K562 (cell line): ENCODE measurements at regions not wholly inside any gene's neighbourhood (a gene's known extent, or its start where the extent isn't known, plus 50 kb on each side); places are given as distances from the start of the nearest gene placed in this dataset.

Experiments used
- ATAC-seq: fragments of 200-7000 bp; cut with Tn5 transposase; 3 replicates; pipeline ENCODE4 v1.9.1; 2020; ENCODE audit warnings: moderate library complexity
- BruUV-seq: library from RNA; stranded (reverse); fragments of 400-500 nt; replicated peaks from 2 replicates; lab custom pipeline; 2021; lab: Mats Ljungman, UMichigan
- CTCF ChIA-PET: fragments of 300-600 bp; formaldehyde crosslinking; extraction: SDS; loops from one replicate; lab custom pipeline; 2021; ENCODE audit warnings: low intra/inter-chr PET ratio; lab: Yijun Ruan, JAX
- POLR2A ChIA-PET: fragments of 300-600, 350-650 bp; sonication (Branson Sonifier 250); formaldehyde crosslinking; extraction: SDS; loops from one replicate; lab custom pipeline; 2021; ENCODE audit warnings: antibody characterized with exemption, inconsistent platforms; lab: Yijun Ruan, JAX
- DNase-seq, 4 experiments: peaks; one replicate each; pipeline versions ENCODE4 v3.0.0 to v3.0.0-alpha.2; 2011 to 2018; ENCODE audit warnings: low spot score in 3 of 4, mixed read lengths in 3 of 4; ENCODE audit errors: extremely low read depth in 1 of 4
- FAIRE-seq: peaks from 2 replicates; lab custom pipeline; 2011; peaks lifted over from hg19 to GRCh38; lab: Jason Lieb, UNC
- H2AFZ ChIP-seq: 2 replicates; pipeline ENCODE4 v1.6.0; 2011; ENCODE audit warnings: low read depth, low read length, control low read depth, inconsistent platforms
- H3K27ac ChIP-seq: fragments of 200-600 bp; 3 replicates; pipeline ENCODE4 v1.8.0; 2011; ENCODE audit warnings: low read depth, mild to moderate bottlenecking, control low read depth, inconsistent platforms, low read length, moderate library complexity, mixed read lengths; ENCODE audit errors: extremely low read depth
- H3K27me3 ChIP-seq, 2 experiments: fragments of 300-600 bp in 1 of 2; 2 replicates in 1 of 2; 3 replicates in 1 of 2; pipeline versions ENCODE4 v1.6.0 to v1.8.0; 2011; ENCODE audit warnings: inconsistent platforms in 2 of 2, low read length in 2 of 2, mild to moderate bottlenecking in 1 of 2, mixed read lengths in 1 of 2, moderate library complexity in 1 of 2; ENCODE audit not compliant: control insufficient read depth in 2 of 2, insufficient read depth in 2 of 2
- H3K36me3 ChIP-seq: fragments of 300-600 bp; 3 replicates; pipeline ENCODE4 v1.8.0; 2011; ENCODE audit warnings: mild to moderate bottlenecking, low read length, inconsistent platforms; ENCODE audit not compliant: control insufficient read depth, insufficient read depth
- H3K4me1 ChIP-seq, 2 experiments: fragments of 200-600 bp in 1 of 2; replicated peaks in 1 of 2; 2 replicates in 1 of 2; 3 replicates in 1 of 2; pipeline versions ENCODE4 v1.5.1 to v1.8.0; 2011; ENCODE audit warnings: inconsistent platforms in 2 of 2, low read length in 2 of 2, mild to moderate bottlenecking in 1 of 2, mixed read lengths in 1 of 2, moderate library complexity in 1 of 2; ENCODE audit not compliant: control insufficient read depth in 2 of 2, insufficient read depth in 2 of 2
- H3K4me2 ChIP-seq: 2 replicates; pipeline ENCODE4 v1.6.1; 2011; ENCODE audit warnings: low read length, control low read depth, inconsistent platforms, mixed read lengths; ENCODE audit not compliant: insufficient read depth
- H3K4me3 ChIP-seq: fragments of 200-600 bp; sonication (generic), shearing (Covaris generic); 2 replicates; pipeline ENCODE4 v1.5.1; 2016; ENCODE audit warnings: control low read depth, inconsistent platforms
- H3K79me2 ChIP-seq: fragments of 200-600 bp; 3 replicates; pipeline ENCODE4 v1.8.0; 2011; ENCODE audit warnings: low read length, inconsistent platforms; ENCODE audit not compliant: control insufficient read depth, insufficient read depth
- H3K9ac ChIP-seq, 2 experiments: 2 replicates each; pipeline versions ENCODE4 v1.6.0 to v1.6.1; 2011; ENCODE audit warnings: low read depth in 2 of 2, low read length in 2 of 2, control low read depth in 1 of 2, inconsistent platforms in 1 of 2, mild to moderate bottlenecking in 1 of 2, mixed read lengths in 1 of 2; ENCODE audit not compliant: insufficient read depth in 1 of 2
- H3K9me1 ChIP-seq: one replicate; pipeline ENCODE4 v1.6.0; 2011; ENCODE audit warnings: inconsistent platforms, mild to moderate bottlenecking, low read length, moderate library complexity; ENCODE audit not compliant: control insufficient read depth, insufficient read depth
- H3K9me3 ChIP-seq: replicated peaks from 2 replicates; pipeline ENCODE4 v1.5.1; 2011; ENCODE audit warnings: low read depth, low read length, inconsistent platforms; ENCODE audit not compliant: control insufficient read depth, insufficient read depth
- H4K20me1 ChIP-seq: replicated peaks from 2 replicates; pipeline ENCODE4 v1.6.1; 2011; ENCODE audit warnings: low read length, inconsistent platforms, mixed read lengths; ENCODE audit not compliant: control insufficient read depth, insufficient read depth
- HNRNPH1 ChIP-seq: fragments of 200-400 bp; formaldehyde crosslinking; optimal IDR thresholded peaks from 2 replicates; pipeline ENCODE3; 2017; ENCODE audit warnings: low read depth, mild to moderate bottlenecking, low read length, moderate library complexity
- NCOR1 ChIP-seq: fragments of 450-650 bp; IDR thresholded peaks from 2 replicates; pipeline ENCODE4 v1.6.1; 2016; ENCODE audit warnings: mild to moderate bottlenecking, moderate library complexity
- PBX2 ChIP-seq, 2 experiments: IDR thresholded peaks in 1 of 2; conservative IDR thresholded peaks in 1 of 2; 2 replicates each; pipeline ENCODE4 v1.6.1; 2016; ENCODE audit warnings: low read depth in 2 of 2, mild to moderate bottlenecking in 1 of 2, missing compliant biosample characterization in 1 of 2, missing genetic modification characterization in 1 of 2, moderate library complexity in 1 of 2
- ZNF785 ChIP-seq: fragments of 250-450 bp; sonication (Bioruptor Pico); IDR thresholded peaks from 2 replicates; pipeline ENCODE4 v1.4.0; 2020; ENCODE audit warnings: mild to moderate bottlenecking
- WGBS: fragments of 100-300 bp; shearing (Covaris generic); methylation state at CpG from one replicate; pipeline ENCODE4 v1.1.6; 2016; ENCODE audit warnings: low coverage, mixed read lengths; ENCODE audit not compliant: insufficient coverage; ENCODE audit errors: missing lambda C conversion rate; 5-methylcytosine and 5-hydroxymethylcytosine counted together
- in situ Hi-C: fragments of 300-500 bp; cut with MboI; formaldehyde crosslinking; loops from 4 replicates; pipeline ENCODE4 v1.15.0; 2018; ENCODE audit warnings: inconsistent platforms, mixed read lengths
- intact Hi-C: fragments of 100-400 bp; cut with micrococcal nuclease; formaldehyde crosslinking; loops from 2 replicates; pipeline ENCODE4 v1.14.2; 2022
- TF ChIP-seq, protein P1 (sequence below): fragments of 200-600 bp; sonication (generic); IDR thresholded peaks from one replicate; pipeline ENCODE4 v1.6.1; 2012; ENCODE audit warnings: mild to moderate bottlenecking, low read depth, low read length, inconsistent platforms
- TF ChIP-seq, protein P2 (sequence below): IDR thresholded peaks from 2 replicates; pipeline ENCODE4 v1.6.1; 2012; ENCODE audit warnings: low read depth, low read length, improper control_type of control experiment, borderline replicate concordance

GRCh38 chr2:114046373-114046772 is 156.5 kb downstream of the ACTR3 start:
- no peaks in the 10 kb centered on the region for H4K20me1 ChIP-seq
- in situ Hi-C loops (no loop called here), intact Hi-C loops (no loop called here)
- no peaks in the 10 kb centered on the region for H3K9me1 ChIP-seq
- FAIRE-seq = no peak
- no peak overlapping the region for H3K9ac ChIP-seq
- H3K9me3 ChIP-seq = no peaks in the 10 kb centered on the region
- no peak overlapping the region for H3K27ac ChIP-seq
- POLR2A ChIA-PET = no interaction called here
- no peak overlapping the region for H2AFZ ChIP-seq
- 0% methylated on average over 5 of the region's 5 CpGs for WGBS
- CTCF ChIA-PET = no interaction called here
- no peaks in the 10 kb centered on the region for H3K27me3 ChIP-seq
- no peak overlapping the region for H3K4me3 ChIP-seq
- no peak overlapping the region for H3K4me2 ChIP-seq
- no peak for ATAC-seq
- peak in 3 of 4 experiments; percentile 13 to 24 (median 13) for DNase-seq
- H3K79me2 ChIP-seq = no peaks in the 10 kb centered on the region
- no peaks in the 10 kb centered on the region for H3K4me1 ChIP-seq
- no TSS peak for BruUV-seq
- H3K36me3 ChIP-seq = no peaks in the 10 kb centered on the region
- TF ChIP-seq PBX2 (CRISPR knock-in tag; IDR thresholded peaks at IDR 0.05; ENCODE audit: low read depth) (no peak), PBX2 (tag; conservative IDR thresholded peaks at IDR 0.05; ENCODE audit: low read depth) (no peak), ZNF785 (no peak), NCOR1 (no peak), HNRNPH1 (no peak)
- TF ChIP-seq, protein P1, sequence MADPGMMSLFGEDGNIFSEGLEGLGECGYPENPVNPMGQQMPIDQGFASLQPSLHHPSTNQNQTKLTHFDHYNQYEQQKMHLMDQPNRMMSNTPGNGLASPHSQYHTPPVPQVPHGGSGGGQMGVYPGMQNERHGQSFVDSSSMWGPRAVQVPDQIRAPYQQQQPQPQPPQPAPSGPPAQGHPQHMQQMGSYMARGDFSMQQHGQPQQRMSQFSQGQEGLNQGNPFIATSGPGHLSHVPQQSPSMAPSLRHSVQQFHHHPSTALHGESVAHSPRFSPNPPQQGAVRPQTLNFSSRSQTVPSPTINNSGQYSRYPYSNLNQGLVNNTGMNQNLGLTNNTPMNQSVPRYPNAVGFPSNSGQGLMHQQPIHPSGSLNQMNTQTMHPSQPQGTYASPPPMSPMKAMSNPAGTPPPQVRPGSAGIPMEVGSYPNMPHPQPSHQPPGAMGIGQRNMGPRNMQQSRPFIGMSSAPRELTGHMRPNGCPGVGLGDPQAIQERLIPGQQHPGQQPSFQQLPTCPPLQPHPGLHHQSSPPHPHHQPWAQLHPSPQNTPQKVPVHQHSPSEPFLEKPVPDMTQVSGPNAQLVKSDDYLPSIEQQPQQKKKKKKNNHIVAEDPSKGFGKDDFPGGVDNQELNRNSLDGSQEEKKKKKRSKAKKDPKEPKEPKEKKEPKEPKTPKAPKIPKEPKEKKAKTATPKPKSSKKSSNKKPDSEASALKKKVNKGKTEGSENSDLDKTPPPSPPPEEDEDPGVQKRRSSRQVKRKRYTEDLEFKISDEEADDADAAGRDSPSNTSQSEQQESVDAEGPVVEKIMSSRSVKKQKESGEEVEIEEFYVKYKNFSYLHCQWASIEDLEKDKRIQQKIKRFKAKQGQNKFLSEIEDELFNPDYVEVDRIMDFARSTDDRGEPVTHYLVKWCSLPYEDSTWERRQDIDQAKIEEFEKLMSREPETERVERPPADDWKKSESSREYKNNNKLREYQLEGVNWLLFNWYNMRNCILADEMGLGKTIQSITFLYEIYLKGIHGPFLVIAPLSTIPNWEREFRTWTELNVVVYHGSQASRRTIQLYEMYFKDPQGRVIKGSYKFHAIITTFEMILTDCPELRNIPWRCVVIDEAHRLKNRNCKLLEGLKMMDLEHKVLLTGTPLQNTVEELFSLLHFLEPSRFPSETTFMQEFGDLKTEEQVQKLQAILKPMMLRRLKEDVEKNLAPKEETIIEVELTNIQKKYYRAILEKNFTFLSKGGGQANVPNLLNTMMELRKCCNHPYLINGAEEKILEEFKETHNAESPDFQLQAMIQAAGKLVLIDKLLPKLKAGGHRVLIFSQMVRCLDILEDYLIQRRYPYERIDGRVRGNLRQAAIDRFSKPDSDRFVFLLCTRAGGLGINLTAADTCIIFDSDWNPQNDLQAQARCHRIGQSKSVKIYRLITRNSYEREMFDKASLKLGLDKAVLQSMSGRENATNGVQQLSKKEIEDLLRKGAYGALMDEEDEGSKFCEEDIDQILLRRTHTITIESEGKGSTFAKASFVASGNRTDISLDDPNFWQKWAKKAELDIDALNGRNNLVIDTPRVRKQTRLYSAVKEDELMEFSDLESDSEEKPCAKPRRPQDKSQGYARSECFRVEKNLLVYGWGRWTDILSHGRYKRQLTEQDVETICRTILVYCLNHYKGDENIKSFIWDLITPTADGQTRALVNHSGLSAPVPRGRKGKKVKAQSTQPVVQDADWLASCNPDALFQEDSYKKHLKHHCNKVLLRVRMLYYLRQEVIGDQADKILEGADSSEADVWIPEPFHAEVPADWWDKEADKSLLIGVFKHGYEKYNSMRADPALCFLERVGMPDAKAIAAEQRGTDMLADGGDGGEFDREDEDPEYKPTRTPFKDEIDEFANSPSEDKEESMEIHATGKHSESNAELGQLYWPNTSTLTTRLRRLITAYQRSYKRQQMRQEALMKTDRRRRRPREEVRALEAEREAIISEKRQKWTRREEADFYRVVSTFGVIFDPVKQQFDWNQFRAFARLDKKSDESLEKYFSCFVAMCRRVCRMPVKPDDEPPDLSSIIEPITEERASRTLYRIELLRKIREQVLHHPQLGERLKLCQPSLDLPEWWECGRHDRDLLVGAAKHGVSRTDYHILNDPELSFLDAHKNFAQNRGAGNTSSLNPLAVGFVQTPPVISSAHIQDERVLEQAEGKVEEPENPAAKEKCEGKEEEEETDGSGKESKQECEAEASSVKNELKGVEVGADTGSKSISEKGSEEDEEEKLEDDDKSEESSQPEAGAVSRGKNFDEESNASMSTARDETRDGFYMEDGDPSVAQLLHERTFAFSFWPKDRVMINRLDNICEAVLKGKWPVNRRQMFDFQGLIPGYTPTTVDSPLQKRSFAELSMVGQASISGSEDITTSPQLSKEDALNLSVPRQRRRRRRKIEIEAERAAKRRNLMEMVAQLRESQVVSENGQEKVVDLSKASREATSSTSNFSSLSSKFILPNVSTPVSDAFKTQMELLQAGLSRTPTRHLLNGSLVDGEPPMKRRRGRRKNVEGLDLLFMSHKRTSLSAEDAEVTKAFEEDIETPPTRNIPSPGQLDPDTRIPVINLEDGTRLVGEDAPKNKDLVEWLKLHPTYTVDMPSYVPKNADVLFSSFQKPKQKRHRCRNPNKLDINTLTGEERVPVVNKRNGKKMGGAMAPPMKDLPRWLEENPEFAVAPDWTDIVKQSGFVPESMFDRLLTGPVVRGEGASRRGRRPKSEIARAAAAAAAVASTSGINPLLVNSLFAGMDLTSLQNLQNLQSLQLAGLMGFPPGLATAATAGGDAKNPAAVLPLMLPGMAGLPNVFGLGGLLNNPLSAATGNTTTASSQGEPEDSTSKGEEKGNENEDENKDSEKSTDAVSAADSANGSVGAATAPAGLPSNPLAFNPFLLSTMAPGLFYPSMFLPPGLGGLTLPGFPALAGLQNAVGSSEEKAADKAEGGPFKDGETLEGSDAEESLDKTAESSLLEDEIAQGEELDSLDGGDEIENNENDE = no peak
- TF ChIP-seq, protein P2, sequence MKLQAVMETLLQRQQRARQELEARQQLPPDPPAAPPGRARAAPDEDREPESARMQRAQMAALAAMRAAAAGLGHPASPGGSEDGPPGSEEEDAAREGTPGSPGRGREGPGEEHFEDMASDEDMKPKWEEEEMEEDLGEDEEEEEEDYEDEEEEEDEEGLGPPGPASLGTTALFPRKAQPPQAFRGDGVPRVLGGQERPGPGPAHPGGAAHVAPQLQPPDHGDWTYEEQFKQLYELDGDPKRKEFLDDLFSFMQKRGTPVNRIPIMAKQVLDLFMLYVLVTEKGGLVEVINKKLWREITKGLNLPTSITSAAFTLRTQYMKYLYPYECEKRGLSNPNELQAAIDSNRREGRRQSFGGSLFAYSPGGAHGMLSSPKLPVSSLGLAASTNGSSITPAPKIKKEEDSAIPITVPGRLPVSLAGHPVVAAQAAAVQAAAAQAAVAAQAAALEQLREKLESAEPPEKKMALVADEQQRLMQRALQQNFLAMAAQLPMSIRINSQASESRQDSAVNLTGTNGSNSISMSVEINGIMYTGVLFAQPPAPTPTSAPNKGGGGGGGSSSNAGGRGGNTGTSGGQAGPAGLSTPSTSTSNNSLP = no peak
